ENCODE measurements at regions not wholly inside any gene's neighbourhood (a gene's known extent, or its start where the extent isn't known, plus 50 kb on each side); places are given as distances from the start of the nearest gene placed in this dataset.

DNA sequence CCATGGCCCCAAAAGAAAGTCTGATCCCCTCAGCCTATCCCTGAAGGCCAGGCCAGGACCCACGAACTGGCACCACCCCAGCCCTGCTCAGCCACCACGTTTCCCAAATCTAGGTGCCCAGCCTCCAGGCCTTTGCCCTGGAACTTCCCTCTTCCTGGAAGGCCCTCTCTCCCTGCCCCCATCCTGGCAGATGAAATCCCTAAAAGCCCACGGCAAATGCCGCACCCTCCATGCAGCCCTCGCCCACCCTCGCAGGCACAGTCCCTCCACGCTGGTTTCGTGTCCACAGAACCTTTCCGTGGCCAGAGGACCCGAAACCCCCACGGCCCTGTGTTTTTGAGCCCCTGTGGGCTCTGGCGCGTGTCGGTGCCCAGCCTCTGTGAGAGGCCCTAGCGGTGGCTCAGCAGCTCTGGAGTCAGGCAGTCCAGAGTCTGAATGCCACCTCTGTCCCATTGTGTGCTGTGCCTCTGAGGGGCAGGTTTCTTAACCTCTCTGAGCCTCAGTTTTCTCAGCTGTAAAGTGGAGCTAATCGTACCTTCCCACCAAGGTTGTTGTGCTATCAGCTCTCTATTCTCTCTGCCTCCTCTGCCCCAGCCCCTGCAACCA lies 138.5 kb upstream of the IQSEC1 start:
- TF ChIP-seq POLR2AphosphoS5 (IDR thresholded peaks at IDR 0.05): no peak
- TF ChIP-seq, protein P1, sequence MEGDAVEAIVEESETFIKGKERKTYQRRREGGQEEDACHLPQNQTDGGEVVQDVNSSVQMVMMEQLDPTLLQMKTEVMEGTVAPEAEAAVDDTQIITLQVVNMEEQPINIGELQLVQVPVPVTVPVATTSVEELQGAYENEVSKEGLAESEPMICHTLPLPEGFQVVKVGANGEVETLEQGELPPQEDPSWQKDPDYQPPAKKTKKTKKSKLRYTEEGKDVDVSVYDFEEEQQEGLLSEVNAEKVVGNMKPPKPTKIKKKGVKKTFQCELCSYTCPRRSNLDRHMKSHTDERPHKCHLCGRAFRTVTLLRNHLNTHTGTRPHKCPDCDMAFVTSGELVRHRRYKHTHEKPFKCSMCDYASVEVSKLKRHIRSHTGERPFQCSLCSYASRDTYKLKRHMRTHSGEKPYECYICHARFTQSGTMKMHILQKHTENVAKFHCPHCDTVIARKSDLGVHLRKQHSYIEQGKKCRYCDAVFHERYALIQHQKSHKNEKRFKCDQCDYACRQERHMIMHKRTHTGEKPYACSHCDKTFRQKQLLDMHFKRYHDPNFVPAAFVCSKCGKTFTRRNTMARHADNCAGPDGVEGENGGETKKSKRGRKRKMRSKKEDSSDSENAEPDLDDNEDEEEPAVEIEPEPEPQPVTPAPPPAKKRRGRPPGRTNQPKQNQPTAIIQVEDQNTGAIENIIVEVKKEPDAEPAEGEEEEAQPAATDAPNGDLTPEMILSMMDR (IDR thresholded peaks at IDR 0.05 in 8 of 11, conservative IDR thresholded peaks at IDR 0.05 in 3 of 11): no peak

All from spleen (tissue), 7 donors.